ENCODE measurements at regions not wholly inside any gene's neighbourhood (a gene's known extent, or its start where the extent isn't known, plus 50 kb on each side); places are given as distances from the start of the nearest gene placed in this dataset.

DNA sequence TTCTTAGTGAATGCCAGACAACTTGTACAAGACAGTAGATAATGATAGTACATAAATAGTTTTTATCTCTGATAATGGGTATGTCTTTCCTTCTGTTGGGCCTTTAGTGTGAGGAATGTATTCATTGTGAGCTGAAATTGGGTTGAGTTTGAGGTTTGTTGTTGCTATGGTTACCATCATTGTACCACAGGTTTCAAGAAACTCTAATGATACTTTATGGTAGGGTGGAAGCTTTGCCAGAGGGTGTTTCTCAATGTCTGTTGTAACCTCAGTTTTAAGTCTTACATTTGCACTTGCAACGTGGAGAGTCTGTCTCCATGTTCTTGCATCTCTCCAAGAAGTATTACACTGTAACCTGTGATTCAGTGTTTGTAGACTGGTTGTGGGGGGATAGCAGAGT lies 1550.1 kb downstream of the MAT2B start:
- TF ChIP-seq, protein P1, sequence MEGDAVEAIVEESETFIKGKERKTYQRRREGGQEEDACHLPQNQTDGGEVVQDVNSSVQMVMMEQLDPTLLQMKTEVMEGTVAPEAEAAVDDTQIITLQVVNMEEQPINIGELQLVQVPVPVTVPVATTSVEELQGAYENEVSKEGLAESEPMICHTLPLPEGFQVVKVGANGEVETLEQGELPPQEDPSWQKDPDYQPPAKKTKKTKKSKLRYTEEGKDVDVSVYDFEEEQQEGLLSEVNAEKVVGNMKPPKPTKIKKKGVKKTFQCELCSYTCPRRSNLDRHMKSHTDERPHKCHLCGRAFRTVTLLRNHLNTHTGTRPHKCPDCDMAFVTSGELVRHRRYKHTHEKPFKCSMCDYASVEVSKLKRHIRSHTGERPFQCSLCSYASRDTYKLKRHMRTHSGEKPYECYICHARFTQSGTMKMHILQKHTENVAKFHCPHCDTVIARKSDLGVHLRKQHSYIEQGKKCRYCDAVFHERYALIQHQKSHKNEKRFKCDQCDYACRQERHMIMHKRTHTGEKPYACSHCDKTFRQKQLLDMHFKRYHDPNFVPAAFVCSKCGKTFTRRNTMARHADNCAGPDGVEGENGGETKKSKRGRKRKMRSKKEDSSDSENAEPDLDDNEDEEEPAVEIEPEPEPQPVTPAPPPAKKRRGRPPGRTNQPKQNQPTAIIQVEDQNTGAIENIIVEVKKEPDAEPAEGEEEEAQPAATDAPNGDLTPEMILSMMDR (IDR thresholded peaks at IDR 0.05; ENCODE audit: poor library complexity, severe bottlenecking): no peak
- peak; percentile 21 for TF ChIP-seq POLR2AphosphoS5 (IDR thresholded peaks at IDR 0.05)
- no peak for TF ChIP-seq EZH2 (IDR thresholded peaks at IDR 0.05; ENCODE audit: borderline replicate concordance, insufficient read depth, low read length, poor library complexity, severe bottlenecking)
- TF ChIP-seq, protein P2, sequence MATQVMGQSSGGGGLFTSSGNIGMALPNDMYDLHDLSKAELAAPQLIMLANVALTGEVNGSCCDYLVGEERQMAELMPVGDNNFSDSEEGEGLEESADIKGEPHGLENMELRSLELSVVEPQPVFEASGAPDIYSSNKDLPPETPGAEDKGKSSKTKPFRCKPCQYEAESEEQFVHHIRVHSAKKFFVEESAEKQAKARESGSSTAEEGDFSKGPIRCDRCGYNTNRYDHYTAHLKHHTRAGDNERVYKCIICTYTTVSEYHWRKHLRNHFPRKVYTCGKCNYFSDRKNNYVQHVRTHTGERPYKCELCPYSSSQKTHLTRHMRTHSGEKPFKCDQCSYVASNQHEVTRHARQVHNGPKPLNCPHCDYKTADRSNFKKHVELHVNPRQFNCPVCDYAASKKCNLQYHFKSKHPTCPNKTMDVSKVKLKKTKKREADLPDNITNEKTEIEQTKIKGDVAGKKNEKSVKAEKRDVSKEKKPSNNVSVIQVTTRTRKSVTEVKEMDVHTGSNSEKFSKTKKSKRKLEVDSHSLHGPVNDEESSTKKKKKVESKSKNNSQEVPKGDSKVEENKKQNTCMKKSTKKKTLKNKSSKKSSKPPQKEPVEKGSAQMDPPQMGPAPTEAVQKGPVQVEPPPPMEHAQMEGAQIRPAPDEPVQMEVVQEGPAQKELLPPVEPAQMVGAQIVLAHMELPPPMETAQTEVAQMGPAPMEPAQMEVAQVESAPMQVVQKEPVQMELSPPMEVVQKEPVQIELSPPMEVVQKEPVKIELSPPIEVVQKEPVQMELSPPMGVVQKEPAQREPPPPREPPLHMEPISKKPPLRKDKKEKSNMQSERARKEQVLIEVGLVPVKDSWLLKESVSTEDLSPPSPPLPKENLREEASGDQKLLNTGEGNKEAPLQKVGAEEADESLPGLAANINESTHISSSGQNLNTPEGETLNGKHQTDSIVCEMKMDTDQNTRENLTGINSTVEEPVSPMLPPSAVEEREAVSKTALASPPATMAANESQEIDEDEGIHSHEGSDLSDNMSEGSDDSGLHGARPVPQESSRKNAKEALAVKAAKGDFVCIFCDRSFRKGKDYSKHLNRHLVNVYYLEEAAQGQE (IDR thresholded peaks at IDR 0.05; ENCODE audit: borderline replicate concordance): no peak
- TF ChIP-seq EP300 (conservative IDR thresholded peaks at IDR 0.05; ENCODE audit: poor library complexity, severe bottlenecking): no peak
- no peak for TF ChIP-seq TAF1 (IDR thresholded peaks at IDR 0.05; ENCODE audit: low read depth)
- no peak for TF ChIP-seq RAD21 (conservative IDR thresholded peaks at IDR 0.05)
- TF ChIP-seq MXI1 (conservative IDR thresholded peaks at IDR 0.05; ENCODE audit: poor library complexity, severe bottlenecking): no peak
- TF ChIP-seq SMC3 (conservative IDR thresholded peaks at IDR 0.05; ENCODE audit: poor library complexity): no peak
